GM19023 (cell line): ENCODE measurements at regions not wholly inside any gene's neighbourhood (a gene's known extent, or its start where the extent isn't known, plus 50 kb on each side); places are given as distances from the start of the nearest gene placed in this dataset.

Experiments
- ATAC-seq: cut with Tn5 transposase; IDR thresholded peaks from one replicate; pipeline ENCODE4 v1.9.1; 2021; ENCODE audit warnings: mild to moderate bottlenecking, moderate library complexity; ENCODE audit not compliant: unreplicated experiment

GRCh38 chr4:13190093-13190721, 293.9 kb downstream of the RAB28 start:
- no peak for ATAC-seq

DNA sequence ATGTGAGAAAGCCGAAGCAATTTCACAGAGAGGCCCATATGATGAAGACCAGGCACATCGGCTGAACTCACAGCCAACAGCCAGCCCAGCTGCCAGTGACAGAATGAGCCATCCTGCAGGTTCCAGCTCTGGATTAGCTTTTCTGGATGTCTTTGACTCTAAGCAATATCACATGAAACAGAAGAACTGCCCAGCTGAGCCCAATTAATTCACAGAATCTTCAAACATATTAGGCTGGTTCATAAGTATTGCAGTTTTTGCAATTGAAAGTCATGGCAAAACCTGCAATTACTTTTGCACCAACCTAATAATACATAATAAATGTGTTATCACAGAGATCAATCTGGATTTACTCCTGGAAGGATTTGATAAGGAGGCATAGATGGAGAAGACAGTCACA, 299.9 kb downstream of the RAB28 start:
- ATAC-seq: no peak

DNA sequence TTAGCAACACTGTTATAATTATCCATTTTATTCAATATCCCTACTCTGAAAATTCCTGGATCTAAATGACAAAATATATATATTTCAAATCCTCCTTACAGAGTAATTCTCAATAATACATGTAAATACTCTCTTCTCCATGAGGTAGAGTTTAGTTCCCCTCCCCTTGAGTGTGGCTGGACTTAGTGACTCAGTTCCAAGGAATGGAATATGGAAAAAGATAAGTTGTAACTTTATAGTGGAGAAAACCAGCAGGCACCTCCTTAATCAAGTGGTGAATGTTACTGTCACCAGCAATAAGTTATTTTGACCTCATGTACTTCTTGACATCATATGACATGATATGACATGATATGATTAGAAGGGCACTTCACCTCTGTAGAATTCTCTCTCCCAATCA, 302.0 kb downstream of the RAB28 start:
- ATAC-seq: no peak

DNA sequence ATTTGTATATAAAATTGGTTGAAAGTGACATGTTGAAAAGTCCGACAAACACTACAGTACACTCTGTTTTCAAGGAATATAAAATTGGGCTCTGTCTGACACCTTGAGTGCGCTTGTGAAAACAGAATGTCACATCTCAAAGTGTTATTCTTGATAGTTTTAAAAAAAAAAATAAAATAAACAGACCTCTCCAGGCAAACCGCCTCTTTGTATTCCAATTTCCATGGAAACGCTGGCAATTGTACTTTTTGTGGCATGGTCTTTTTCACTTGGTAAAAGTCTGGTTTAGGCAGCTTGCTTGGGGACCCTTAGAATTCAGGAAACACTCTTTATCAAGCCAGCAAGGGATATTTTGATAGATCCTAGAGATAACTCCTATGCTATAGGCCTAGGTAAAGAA, 302.5 kb downstream of the RAB28 start:
- no peak for ATAC-seq

- no peak for ATAC-seq
These were observed 303.4 kb downstream of the RAB28 start for GRCh38 chr4:13180701-13181100.

DNA sequence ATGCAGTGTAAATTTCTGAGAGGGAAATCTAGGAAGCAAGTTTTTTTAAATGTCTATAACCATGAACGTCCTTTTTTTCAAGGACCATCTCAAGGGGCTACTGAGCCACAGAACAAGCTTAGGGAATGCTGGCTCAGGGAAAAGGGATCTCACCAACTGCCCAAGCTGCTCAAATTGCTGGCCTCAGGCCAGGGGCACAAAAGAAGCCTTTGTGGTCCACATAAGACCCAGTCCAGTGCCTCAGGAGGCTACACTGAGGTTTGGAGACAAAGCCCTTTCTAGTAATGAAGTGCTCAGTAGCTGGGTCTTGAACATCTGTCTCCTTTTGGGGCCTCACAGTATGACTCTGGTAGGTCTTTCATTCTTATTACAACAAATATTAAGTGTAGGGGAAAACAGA, 305.5 kb downstream of the RAB28 start:
- no peak for ATAC-seq

- no peak for ATAC-seq
These were observed 307.4 kb downstream of the RAB28 start for GRCh38 chr4:13176741-13177142.

- ATAC-seq: no peak
These were observed 309.2 kb downstream of the RAB28 start for GRCh38 chr4:13174926-13175325.

GRCh38 chr4:13174001-13174400, 310.1 kb downstream of the RAB28 start:
- ATAC-seq: no peak

DNA sequence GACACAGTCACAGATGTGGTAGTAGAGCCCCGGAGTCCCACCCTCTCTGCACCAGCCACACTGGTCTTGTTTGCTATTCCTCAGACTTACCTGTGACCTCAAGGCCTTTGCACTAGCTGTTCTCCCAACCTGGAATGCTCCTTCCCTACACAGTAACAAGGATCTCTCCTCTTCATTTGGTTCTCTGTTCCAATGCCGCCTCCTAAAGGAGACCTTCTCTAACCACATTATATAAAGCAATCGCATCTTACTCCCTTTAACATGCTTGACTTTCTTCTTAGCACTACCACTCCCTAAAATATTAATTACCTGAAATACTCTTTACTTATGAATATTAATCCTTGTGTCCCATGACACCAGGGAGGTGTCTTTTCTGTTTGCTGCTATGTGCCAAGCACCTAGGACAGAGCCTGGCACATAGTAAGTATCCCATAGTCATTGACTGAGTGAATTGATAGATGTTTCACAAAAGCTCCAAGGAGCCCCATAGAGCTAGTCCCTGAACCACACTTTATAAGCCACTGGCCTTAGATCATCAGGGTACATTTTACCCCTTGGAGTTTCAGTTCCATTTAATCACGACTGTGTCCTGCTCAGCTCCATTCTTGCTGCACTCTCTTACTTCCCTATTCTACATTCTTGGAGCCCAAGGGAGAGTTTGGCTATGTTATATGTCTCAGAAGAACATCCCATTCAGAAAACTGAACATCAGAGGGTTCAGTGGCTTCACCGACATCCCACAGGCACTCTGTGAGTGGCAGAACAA, 312.7 kb downstream of the RAB28 start:
- ATAC-seq: no peak

DNA sequence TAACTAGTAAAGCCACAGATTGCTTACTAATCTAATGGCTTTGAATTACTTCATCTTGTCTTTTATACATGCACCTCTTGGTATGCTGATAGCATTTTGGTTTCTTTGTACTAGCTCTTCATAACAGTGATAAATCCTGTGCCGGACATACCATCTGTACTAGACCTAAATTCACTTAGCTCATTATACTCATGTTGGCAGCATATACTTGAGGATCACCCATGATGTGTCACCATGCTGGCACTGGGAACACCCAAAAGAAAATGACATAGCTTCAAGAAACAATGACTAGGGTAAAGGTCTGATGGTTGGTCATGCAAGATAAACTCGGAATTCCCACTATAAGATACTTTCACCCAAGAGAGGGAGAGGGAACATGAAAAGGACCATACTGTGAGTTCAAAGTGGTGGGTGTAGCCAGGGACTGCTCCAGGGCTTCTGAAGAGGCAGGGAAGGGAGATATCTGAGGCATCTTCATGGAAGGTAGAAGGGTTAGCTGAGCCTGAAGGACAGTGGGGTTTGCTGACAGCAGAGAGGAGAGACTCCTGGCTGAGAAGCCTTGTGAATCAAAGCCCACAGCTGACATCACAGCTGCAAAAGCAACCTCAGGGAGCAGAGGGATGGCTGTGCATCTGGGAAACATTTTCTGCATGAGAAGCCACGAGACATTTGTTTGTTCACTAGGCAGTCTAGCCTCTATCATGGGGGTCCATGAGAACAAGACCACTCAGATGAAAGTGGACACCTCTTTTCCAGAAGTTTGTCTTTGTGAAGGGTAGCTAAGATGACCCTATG, 314.2 kb downstream of the RAB28 start:
- no peak for ATAC-seq

GRCh38 chr4:13168326-13168725, 315.8 kb downstream of the RAB28 start:
- ATAC-seq: no peak

DNA sequence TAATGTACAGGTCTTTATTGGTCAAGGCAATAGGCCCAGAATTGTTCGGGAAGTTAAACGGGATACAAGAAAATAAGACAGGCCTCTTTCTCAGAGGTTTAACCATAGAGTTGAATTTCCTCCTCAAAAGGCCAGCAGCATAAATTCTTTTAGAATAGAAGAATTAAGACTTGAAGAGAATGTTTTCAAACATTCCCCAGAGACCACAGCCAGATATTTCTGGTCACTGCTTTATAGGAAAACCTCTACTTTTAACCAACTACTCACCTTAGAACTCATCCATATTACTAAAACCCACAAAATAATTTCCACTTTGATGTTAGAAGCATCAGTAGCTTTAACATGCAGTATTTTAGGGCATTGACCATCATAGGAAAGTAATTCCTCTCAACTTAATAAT, 317.9 kb downstream of the RAB28 start:
- ATAC-seq: no peak

DNA sequence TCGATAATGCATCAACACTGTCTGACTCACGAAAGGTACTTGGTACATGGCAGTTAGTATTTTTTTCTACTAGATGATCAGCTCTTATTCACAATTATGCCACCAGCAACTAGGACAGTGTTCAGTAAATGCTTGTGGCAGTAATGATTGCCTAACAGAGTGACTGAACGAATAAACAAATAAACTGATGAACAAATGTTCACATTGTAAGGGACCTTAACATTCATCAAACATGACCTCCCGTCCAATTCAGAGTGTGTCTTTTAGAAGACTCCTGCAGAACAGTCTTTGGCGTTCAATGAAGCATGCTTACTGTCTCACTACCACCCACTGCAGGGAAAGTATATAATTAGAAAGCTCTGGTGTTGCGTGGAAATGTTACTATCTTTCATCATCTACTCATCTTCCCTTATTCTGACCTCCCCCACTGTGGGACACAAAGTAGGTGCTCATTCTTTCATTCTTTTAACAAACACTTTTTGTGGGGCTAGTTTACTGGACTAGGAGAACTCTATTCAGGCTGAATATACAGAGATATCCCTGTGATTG, 319.3 kb downstream of the RAB28 start:
- ATAC-seq: no peak

DNA sequence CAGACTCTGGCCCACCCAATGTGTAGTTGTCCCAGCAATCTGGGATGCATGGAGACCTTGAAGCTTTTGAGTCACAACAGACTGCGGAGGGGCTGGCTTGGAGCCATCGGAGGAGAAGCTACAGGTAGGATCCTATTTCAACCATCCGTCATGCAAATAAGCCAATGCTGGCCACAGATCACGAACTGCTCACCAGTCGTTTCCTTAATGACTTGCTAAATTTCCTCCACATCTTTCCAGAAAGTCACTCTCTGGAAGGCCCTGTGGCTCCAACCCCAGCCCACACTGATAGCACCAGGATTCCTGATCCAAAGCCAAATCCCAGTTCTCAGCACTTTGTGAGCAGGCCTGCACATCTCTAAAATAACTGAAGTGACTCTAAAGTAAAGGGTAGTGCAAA, 321.3 kb downstream of the RAB28 start:
- ATAC-seq: no peak

GRCh38 chr4:13160920-13161319, 323.2 kb downstream of the RAB28 start:
- no peak for ATAC-seq

DNA sequence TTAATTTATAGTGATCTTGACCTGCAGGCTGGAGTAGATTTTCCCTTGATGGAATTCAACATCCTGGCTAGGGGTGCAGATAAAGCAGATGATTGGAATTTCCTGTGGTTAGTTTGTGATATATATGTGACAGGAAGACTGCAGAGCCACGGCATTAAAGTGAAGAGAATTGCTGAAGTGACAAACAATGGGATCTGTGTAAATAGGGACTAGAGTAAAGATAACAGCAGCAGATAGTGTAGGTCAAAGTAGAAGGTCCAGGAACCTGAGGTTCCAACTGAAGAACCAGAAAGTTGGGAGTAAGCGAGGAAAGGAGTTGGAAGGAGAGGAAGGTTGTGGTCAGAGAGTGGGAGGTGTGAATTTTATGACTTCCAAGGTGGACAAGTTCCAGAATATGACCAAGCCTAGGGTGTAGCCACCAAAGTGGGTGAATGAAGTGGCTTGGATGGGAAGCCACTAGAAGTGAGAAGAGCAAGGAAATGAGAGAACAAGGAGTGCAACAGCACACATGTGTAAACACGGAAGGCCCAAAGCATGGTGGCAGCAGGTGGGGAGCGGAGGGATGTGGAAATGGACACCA, 325.0 kb downstream of the RAB28 start:
- ATAC-seq: no peak

DNA sequence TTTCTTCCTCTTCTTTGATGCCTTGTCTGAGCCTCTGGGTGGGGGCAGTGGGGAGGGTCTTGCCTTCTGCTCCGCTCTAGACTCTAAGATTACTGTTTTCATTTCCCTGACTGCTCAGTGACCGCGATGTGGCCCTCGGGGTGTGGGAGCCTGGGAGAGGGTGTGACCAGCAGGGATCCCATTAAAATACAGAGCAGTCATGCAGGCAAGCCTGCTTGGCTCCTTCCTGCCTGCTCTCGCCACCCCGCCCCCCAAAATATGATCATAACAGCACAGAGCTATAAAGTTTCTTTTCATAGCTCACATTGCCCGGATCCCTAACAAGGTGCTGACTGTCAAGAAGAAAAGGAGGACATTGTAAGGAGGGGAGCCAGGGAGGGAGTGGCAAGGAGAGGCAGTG, 332.9 kb downstream of the RAB28 start:
- no peak for ATAC-seq

DNA sequence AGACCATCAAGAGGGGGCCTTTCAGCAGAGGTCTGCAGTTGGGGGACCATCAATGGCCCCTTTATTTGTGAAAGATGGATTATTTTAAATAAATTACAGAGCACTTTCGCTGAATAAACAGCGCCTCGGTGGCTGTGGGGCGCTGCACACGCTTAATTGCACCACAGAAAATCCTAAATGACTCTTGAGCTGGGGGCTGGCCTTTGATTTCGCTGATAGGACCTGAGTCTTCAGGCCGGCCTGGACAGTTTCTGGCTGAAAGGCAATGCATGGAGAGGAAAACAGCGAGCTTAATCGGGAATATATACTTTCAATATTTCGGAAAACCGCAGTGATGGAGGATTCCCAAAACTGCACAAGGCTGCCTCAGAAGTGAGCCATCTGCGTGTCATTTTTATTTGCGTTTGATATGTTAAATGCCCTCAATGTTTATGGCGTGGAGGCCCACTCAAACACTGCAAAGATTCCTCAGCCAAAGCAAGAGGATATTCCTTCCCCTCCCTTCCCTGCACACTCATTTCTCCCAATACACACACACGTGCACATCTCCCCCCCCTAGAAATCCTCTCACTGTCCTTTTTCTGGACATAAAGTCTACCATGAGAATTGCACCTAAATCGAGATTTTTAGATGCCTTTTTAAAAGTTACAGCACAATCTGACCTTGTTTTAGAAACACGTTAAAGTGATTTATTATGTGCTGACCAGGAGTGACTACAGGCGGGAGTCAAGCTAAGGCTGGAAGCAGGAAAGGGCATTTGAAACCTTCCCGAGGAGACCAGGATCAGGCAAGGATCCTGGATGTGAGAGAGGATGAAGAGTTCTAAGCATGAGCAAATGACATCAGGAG, 340.7 kb downstream of the RAB28 start:
- ATAC-seq: no peak

- no peak for ATAC-seq
These were observed 341.4 kb downstream of the RAB28 start for GRCh38 chr4:13142726-13143125.
